ENCODE measurements at regions not wholly inside any gene's neighbourhood (a gene's known extent, or its start where the extent isn't known, plus 50 kb on each side); places are given as distances from the start of the nearest gene placed in this dataset.
"Not testable (repeated sequence)": the region's sequence is repeated elsewhere in the genome, so short reads cannot be mapped to it uniquely, and the experiment has no call there.

GRCh38 chr10:42235736-42236135 lies 402.6 kb downstream of the ZNF33B start:
- not testable (repeated sequence) for TF ChIP-seq CTCF, POLR2A, POLR2AphosphoS5 (IDR thresholded peaks at IDR 0.05)

Data from breast epithelium (tissue), 3 donors.